ENCODE measurements at regions not wholly inside any gene's neighbourhood (a gene's known extent, or its start where the extent isn't known, plus 50 kb on each side); places are given as distances from the start of the nearest gene placed in this dataset.

- H3K9me3 ChIP-seq (ENCODE audit: low read length) = no peaks in the 10 kb centered on the region
- H3K4me3 ChIP-seq (replicated peaks in 1 of 3; ENCODE audit: insufficient read depth in 1 of 3, low read depth in 2 of 3, low read length in 3 of 3) = no peak overlapping the region
- no peaks in the 10 kb centered on the region for H3K79me2 ChIP-seq (ENCODE audit: insufficient read depth, low read length)
- H3K27ac ChIP-seq (ENCODE audit: extremely low read length, insufficient read depth, low read length) = no peak overlapping the region
- H2AFZ ChIP-seq (ENCODE audit: low read length) = no peak overlapping the region
- intact Hi-C loops (cut with micrococcal nuclease; ENCODE audit: unreplicated experiment) (no loop called here), in situ Hi-C loops (cut with HindIII; ENCODE audit: extremely low pct_ligation_motif_present, low pct_unique_long_range_greater_than_20kb) (no loop called here)
- H3K36me3 ChIP-seq (replicated peaks in 1 of 2; ENCODE audit: control insufficient read depth in 1 of 2, insufficient read depth in 2 of 2, low read length in 2 of 2) = no peaks in the 10 kb centered on the region
- no peak for TF ChIP-seq TOE1 (CRISPR knock-in tag; IDR thresholded peaks at IDR 0.05)
- H3K4me1 ChIP-seq (ENCODE audit: insufficient read depth, low read length) = no peaks in the 10 kb centered on the region
- H3K4me2 ChIP-seq (ENCODE audit: low read depth, low read length) = no peak overlapping the region
- POLR2A ChIA-PET = no interaction called here
- H3K9ac ChIP-seq (ENCODE audit: insufficient read depth, low read depth, low read length) = no peak overlapping the region
- 40% methylated on average over 6 of the region's 9 CpGs for WGBS (ENCODE audit: low lambda C conversion rate)
- BruUV-seq (replicated peaks) = no TSS peak
- ATAC-seq = no peak
- no peak for DNase-seq (ENCODE audit: low spot score)
- FAIRE-seq = no peak
- H4K20me1 ChIP-seq (ENCODE audit: insufficient read depth, low read length) = no peaks in the 10 kb centered on the region
- no peaks in the 10 kb centered on the region for H3K27me3 ChIP-seq (ENCODE audit: control insufficient read depth in 1 of 2, insufficient read depth in 2 of 2, low read length in 2 of 2)
- CTCF ChIA-PET (ENCODE audit: low intra/inter-chr PET ratio, low total read pairs) = no interaction called here
Measured at GRCh38 chr11:15640318-15640717, 525.6 kb downstream of the INSC start.

- intact Hi-C loops (cut with micrococcal nuclease; ENCODE audit: unreplicated experiment) = no loop called here
- Histone ChIP-seq H4K20me1 (ENCODE audit: insufficient read depth, low read length) (no peaks in the 10 kb centered on the region), H3K4me3 (replicated peaks in 1 of 3; ENCODE audit: insufficient read depth in 1 of 3, low read depth in 2 of 3, low read length in 3 of 3) (no peak overlapping the region), H3K9ac (ENCODE audit: insufficient read depth, low read depth, low read length) (no peak overlapping the region), H3K79me2 (ENCODE audit: insufficient read depth, low read length) (no peaks in the 10 kb centered on the region), H3K36me3 (replicated peaks in 1 of 2; ENCODE audit: control insufficient read depth in 1 of 2, insufficient read depth in 2 of 2, low read length in 2 of 2) (no peaks in the 10 kb centered on the region), H3K9me3 (ENCODE audit: low read length) (no peaks in the 10 kb centered on the region), H3K4me1 (ENCODE audit: insufficient read depth, low read length) (no peaks in the 10 kb centered on the region), H3K4me2 (ENCODE audit: low read depth, low read length) (no peak overlapping the region), H3K27me3 (ENCODE audit: control insufficient read depth in 1 of 2, insufficient read depth in 2 of 2, low read length in 2 of 2) (no peaks in the 10 kb centered on the region), H2AFZ (ENCODE audit: low read length) (no peak overlapping the region), H3K27ac (ENCODE audit: extremely low read length, insufficient read depth, low read length) (no peak overlapping the region)
- 2% methylated on average over 8 of the region's 9 CpGs for WGBS (ENCODE audit: low lambda C conversion rate)
- ChIA-PET POLR2A (no interaction called here), CTCF (ENCODE audit: low intra/inter-chr PET ratio, low total read pairs) (no interaction called here)
- no TSS peak for BruUV-seq (replicated peaks)
- ATAC-seq (no peak), FAIRE-seq (no peak), DNase-seq (ENCODE audit: low spot score) (no peak)
- in situ Hi-C loops (cut with HindIII; ENCODE audit: extremely low pct_ligation_motif_present, low pct_unique_long_range_greater_than_20kb) = no loop called here
- TF ChIP-seq MXI1 (IDR thresholded peaks at IDR 0.05; ENCODE audit: borderline replicate concordance, low read depth, low read length) = no peak
- TF ChIP-seq EZH2 (conservative IDR thresholded peaks at IDR 0.05; ENCODE audit: low read depth, low read length) = no peak
- no peak for TF ChIP-seq ZNF816 (CRISPR knock-in tag; IDR thresholded peaks at IDR 0.05; ENCODE audit: borderline replicate concordance)
- TF ChIP-seq ZNF407 (CRISPR knock-in tag; IDR thresholded peaks at IDR 0.05; ENCODE audit: not compliant biosample characterization) = no peak
- TF ChIP-seq ZSCAN30 (CRISPR knock-in tag; IDR thresholded peaks at IDR 0.05) = no peak
- TF ChIP-seq, protein P1, sequence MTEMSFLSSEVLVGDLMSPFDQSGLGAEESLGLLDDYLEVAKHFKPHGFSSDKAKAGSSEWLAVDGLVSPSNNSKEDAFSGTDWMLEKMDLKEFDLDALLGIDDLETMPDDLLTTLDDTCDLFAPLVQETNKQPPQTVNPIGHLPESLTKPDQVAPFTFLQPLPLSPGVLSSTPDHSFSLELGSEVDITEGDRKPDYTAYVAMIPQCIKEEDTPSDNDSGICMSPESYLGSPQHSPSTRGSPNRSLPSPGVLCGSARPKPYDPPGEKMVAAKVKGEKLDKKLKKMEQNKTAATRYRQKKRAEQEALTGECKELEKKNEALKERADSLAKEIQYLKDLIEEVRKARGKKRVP (CRISPR knock-in tag; IDR thresholded peaks at IDR 0.05) = no peak
- TF ChIP-seq PITX1 (CRISPR knock-in tag; IDR thresholded peaks at IDR 0.05) = no peak
Measured at GRCh38 chr11:15641271-15642045, 526.7 kb downstream of the INSC start.
